HG03064 (cell line): ENCODE measurements at regions not wholly inside any gene's neighbourhood (a gene's known extent, or its start where the extent isn't known, plus 50 kb on each side); places are given as distances from the start of the nearest gene placed in this dataset.
A peak's percentile ranks its signal among the peaks of the same experiment; 100 is the strongest.

Experiments
- ATAC-seq: cut with Tn5 transposase; IDR thresholded peaks from one replicate; pipeline ENCODE4 v1.9.1; 2021; ENCODE audit warnings: low read depth; ENCODE audit not compliant: unreplicated experiment

DNA sequence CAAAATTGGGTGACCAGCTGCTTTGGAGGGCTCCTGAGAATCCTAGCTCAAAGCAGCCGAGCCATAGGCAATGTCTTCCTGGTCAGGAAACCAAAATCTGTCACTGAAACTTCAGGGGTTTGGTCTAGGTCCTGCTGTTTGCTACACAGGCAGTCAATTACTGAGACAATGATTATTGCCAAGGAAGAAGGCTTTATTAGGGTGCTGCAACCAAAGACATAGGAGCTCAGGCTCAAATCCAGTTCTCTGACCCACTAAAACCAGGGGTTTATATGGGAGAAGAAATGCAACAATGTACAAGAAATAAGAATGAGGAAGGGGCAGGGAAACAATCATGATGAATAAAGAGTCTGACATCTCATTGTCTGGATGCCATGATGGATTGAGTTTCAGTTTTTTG lies 410.3 kb upstream of the ZWINT start:
- ATAC-seq: no peak

GRCh38 chr10:56763090-56763489 lies 402.0 kb upstream of the ZWINT start:
- no peak for ATAC-seq

DNA sequence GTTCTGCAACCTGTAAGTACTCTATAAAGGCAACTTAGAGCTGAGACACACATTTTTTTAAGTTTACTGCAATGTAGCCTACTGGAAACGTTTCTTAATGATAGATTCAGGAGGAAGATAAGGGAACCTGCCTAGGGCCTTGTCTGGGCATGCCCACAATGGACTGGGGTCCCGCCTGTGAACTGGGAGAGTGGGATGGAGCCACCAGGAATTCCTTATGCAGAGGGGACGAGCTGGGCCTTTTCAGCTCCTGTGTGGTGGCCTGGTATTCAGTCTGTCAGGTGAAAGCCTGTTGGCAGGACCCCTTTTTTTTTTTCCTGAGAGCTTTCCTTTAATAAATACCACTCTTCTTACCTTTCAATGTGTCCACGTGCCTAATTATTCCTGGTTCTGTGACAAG lies 384.4 kb upstream of the ZWINT start:
- ATAC-seq: no peak

DNA sequence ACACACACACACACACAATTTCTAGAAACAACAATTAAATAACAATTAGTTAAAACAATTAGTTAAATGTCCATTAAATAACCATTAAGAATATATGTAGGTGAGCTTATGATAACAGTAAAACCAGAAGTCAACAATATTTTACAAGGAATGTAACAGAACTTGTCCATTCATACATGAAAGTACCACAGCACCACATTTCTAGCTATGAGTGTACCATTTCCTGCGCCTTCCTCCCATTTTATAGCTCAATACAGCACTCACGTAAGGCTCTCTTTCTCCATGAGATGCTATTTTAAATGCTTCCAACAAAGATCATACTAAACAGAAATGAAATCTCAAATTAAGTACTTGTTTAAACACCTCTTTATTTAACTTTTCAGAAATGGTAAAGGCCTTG lies 367.3 kb upstream of the ZWINT start:
- ATAC-seq: no peak

DNA sequence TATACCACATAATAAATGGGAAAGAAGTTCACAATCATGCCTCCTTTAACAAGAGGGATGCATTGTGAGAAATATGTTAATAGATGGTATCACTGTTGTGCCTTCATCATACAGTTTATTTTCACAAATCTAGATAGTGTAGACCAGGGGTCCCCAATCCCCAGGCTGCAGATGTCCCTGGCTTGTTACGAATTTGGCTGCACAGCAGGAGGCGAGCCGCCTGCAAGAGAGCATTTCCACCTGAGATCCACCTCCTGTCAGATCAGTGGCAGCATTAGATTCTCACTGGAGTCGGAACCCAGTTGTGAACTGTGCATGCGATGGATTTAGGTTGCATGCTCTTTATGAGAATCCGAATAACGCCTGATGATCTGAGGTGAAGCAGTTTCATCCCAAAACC lies 361.9 kb upstream of the ZWINT start:
- ATAC-seq: no peak

GRCh38 chr10:56715262-56715661 lies 354.2 kb upstream of the ZWINT start:
- no peak for ATAC-seq

DNA sequence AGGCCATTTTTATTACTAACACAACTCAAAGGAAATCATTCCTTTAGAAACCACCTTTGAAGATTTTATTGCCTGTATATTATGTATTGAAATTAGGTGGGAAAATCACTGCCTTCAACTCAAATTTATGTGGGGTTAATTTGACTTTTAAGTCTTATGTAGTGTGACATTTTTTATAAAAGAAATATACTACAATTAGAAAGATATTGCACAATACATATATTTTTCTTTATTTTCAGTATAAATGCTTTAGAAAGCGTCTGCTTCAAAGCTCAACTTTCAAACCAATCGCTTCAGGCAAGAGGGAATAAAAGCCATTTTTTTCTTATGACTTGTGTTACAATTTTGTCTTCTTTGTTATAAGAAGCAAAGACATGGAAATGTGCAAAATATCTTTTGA lies 337.4 kb upstream of the ZWINT start:
- ATAC-seq: no peak

DNA sequence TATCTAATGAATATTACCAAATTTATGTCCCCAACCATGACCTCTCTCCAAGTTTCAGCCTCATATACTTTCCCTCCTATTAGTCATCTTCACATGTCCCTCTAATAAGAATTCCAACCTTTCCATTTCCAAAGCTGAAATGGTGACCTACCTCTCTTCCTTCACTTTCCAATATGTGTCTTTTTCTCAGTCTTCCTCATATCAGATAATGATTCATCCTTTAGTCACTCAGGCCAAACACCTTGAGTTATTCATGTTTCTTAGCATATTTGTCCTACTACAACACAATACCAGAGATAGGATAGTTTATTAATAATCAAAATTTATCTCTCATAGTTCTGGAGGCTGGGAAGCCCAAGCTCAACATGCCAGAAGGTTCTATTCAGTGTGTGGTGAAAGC lies 318.5 kb upstream of the ZWINT start:
- ATAC-seq: no peak

DNA sequence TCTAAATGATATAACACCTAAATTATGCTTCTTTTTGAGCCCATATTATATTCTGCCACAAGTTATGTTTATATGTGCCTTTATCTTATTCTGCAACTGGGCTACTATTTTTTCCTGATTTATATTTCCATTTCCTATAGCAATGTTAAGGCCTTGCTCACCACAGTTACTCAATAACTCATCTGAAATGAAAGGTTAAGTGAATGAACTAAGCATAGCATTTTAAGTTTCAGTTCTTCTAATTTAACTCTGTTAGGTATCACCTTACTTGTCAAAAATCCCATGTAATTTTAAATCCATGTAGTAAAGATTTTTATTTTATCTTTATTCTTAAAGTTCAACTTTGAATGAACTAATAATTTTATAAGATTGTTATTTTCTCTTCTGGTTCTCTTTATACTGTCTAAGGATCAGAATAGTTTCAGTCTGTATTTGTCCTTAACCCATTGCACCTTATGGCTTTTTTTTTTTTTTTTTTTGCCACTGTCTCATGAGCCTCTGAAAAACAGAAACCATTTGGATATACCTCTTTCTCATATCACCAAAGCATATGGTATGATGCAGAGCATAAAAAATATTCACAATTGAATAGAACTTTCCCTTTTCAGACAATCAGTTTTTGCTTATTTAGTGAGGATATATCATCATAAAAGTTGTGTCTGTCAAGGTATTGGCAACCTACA lies 301.8 kb upstream of the ZWINT start:
- peak; percentile 98 for ATAC-seq

GRCh38 chr10:56653289-56653688 lies 292.2 kb upstream of the ZWINT start:
- ATAC-seq: no peak

DNA sequence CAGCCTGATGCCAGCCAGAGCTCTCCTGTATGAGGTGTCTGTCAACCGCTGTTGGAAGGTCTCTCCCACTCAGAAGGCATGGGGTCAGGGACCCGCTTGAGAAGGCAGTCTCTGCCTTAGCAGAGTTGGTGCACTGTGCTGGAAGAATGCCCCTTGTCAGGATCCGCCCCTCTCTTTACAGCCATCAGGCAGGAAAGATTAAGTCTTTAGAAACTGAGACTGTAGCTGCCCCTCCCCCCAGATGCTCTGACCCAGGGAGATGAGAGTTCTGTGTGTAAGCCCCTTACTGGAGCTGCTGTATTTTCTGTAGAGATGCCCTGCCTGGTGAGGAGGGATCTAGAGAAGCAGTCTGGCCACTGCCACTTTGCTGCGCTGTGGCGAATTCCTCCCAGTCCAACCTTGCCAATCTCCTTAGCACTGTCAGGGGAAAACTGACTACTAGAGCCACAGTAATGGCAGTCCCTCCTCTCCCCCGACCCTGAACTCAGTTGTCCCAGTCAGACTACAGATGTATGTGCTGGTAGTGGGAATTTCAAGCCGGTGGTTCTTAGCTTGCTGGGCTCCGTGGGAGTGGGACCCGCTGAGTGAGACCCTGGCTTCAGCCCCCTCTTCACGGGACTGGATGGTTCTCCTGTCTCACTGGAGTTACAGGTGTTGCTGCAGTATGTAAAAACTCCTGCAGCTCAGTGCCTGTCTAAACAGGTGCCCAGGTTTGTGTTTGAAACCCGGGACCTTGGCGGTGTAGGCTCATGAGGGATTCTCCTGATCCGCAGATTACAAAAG lies 285.5 kb upstream of the ZWINT start:
- no peak for ATAC-seq

- ATAC-seq: peak; percentile 100
Observed at GRCh38 chr10:56633876-56634452, 272.9 kb upstream of the ZWINT start.

- no peak for ATAC-seq
Observed at GRCh38 chr10:56632537-56632936, 271.5 kb upstream of the ZWINT start.

GRCh38 chr10:56624082-56624481 lies 263.0 kb upstream of the ZWINT start:
- no peak for ATAC-seq

DNA sequence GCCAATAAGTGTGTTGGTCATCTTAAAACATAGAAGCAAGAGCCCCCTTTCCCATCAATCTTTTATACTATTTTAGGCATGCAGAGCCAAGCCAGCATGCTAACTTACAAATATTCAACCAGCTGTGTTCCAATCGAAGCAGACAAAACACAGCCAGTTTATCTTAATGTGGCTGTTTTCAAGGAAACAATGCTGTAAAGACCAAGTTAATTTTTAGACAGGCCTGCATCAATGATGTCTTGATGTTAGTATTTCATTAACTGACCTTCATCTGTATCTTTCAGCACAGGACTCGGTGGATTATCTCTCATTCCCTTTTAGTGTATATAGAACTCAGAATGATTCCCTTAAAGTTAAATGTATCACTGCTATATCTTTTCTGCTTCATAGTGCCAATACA lies 262.0 kb upstream of the ZWINT start:
- no peak for ATAC-seq

GRCh38 chr10:56622335-56622973 lies 261.4 kb upstream of the ZWINT start:
- peak; percentile 70 for ATAC-seq

GRCh38 chr10:56606202-56606601 lies 245.1 kb upstream of the ZWINT start:
- ATAC-seq: no peak

DNA sequence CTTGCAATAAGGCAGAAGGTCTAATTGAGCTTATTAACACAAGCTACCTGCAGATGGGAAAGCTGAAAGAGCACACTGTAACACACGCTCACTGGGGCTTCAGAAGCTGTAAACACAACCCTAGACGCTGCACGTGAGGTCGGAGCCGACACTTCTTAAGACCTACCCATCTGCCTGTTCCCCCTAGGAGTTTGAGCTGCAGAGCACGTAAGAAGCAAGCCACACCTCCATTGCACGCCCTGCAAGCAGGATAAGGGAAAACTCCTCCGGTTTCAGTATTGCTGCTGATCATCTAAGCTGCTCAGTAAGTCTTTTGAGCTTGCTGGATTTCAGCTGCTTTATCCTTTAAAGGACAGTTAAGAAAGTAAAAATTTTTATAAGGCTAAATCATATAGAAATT lies 244.0 kb upstream of the ZWINT start:
- ATAC-seq: no peak

GRCh38 chr10:56604624-56605023 lies 243.6 kb upstream of the ZWINT start:
- ATAC-seq: no peak

- no peak for ATAC-seq
Observed at GRCh38 chr10:56599201-56599600, 238.1 kb upstream of the ZWINT start.

DNA sequence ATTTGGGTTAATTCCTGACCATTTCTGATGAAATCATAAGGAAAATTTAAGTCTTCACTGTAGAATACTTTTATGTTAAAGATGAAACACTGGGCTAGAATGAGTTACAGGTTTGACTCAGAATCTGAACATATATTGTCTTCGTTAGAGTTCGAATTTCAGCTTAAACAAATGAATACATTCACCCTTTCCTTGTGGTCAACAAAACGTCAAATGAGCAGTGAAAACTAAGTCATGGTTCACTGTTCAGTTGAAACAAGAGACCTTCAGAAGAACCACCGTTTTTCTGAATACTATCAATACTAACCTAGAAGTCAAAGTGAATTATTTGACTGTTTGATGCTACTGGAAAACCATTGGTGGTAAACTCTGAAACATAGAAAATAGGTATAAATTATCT lies 235.2 kb upstream of the ZWINT start:
- ATAC-seq: no peak
